ENCODE measurements at regions not wholly inside any gene's neighbourhood (a gene's known extent, or its start where the extent isn't known, plus 50 kb on each side); places are given as distances from the start of the nearest gene placed in this dataset.

DNA sequence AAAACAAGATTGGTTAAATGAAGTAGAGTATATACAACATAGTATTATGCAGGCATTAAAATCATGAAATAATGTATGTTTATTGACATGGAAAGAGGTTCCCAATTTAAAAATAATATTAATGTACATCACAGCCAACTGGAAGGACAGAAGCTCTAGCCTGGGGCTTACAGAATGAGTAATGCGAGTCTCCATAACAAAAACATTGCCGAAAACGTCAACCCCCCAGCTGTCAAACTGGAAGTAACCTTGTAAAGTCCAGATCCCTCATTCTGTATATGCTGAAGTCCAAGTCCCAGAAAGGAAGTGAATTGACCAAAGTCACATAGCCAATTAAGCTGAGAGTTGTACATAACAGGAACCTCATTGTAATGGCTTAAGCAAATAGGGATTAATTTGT, 128.7 kb upstream of the ECI2 start:
- TF ChIP-seq POLR2A (IDR thresholded peaks at IDR 0.05) = no peak
- TF ChIP-seq, protein P1, sequence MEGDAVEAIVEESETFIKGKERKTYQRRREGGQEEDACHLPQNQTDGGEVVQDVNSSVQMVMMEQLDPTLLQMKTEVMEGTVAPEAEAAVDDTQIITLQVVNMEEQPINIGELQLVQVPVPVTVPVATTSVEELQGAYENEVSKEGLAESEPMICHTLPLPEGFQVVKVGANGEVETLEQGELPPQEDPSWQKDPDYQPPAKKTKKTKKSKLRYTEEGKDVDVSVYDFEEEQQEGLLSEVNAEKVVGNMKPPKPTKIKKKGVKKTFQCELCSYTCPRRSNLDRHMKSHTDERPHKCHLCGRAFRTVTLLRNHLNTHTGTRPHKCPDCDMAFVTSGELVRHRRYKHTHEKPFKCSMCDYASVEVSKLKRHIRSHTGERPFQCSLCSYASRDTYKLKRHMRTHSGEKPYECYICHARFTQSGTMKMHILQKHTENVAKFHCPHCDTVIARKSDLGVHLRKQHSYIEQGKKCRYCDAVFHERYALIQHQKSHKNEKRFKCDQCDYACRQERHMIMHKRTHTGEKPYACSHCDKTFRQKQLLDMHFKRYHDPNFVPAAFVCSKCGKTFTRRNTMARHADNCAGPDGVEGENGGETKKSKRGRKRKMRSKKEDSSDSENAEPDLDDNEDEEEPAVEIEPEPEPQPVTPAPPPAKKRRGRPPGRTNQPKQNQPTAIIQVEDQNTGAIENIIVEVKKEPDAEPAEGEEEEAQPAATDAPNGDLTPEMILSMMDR (IDR thresholded peaks at IDR 0.05) = no peak
- intact Hi-C loops (cut with DNase I) = no loop called here
- no peak for DNase-seq
- H3K36me3 ChIP-seq (replicated peaks in 1 of 2) = no peaks in the 10 kb centered on the region
- H3K27me3 ChIP-seq = no peaks in the 10 kb centered on the region
- 74 to 77% (median 75%) methylated on average over 3 of the region's 3 CpGs for WGBS, 4 donors
- H3K4me3 ChIP-seq = no peak overlapping the region
- no peaks in the 10 kb centered on the region for H3K9me3 ChIP-seq (replicated peaks in 1 of 3)
- H3K27ac ChIP-seq = no peak overlapping the region
- no peaks in the 10 kb centered on the region for H3K4me1 ChIP-seq (replicated peaks in 1 of 2)

DNA sequence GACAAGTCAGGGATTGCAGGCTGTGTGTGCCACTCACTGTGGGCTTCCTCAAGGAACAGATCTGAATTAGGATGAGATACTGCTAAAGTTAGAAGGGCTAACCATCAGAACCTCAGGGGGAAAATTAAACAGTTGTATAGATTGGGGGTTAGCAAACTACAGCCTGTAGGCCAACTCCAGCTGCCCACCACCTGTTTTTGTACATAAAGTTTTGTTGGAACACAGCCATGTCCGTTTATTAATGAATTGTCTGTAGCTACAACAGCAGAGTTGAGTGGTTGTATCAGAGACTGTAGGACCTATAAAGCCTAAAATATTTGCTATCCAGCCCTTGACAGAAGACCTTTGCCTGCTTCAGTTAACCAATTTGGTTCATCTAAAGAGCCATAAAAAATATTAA, 127.2 kb upstream of the ECI2 start:
- TF ChIP-seq, protein P1 (IDR thresholded peaks at IDR 0.05) = no peak
- TF ChIP-seq POLR2A (IDR thresholded peaks at IDR 0.05) = no peak
- H3K4me3 ChIP-seq = no peak overlapping the region
- DNase-seq = no peak
- 46 to 73% (median 57%) methylated on average over 1 of the region's 1 CpG for WGBS, 4 donors
- intact Hi-C loops (cut with DNase I) = no loop called here
- no peaks in the 10 kb centered on the region for H3K9me3 ChIP-seq (replicated peaks in 1 of 3)
- no peak overlapping the region for H3K27ac ChIP-seq
- H3K36me3 ChIP-seq (replicated peaks in 1 of 2) = no peaks in the 10 kb centered on the region
- no peaks in the 10 kb centered on the region for H3K4me1 ChIP-seq (replicated peaks in 1 of 2)
- H3K27me3 ChIP-seq = no peaks in the 10 kb centered on the region

DNA sequence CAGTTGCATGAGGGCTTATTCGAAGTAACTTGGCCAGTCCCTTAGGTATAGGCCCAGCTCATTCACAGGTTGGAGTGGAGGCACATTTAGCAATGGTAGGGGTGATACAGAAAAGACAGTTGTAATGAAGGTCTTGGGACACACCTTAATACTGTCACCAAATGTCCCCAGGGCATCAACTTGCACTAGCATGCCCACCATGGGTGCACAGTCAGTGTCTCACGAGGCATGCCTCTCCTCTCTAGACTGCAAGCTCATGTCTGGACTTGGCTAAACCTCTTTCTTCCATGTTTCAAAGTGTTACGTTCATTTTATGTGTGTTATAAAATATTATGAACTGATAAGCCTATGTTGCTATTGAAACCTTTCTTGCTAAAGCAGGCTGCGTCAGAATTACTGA, 124.0 kb upstream of the ECI2 start:
- TF ChIP-seq POLR2A (IDR thresholded peaks at IDR 0.05) = no peak
- TF ChIP-seq, protein P1 (IDR thresholded peaks at IDR 0.05) = no peak

DNA sequence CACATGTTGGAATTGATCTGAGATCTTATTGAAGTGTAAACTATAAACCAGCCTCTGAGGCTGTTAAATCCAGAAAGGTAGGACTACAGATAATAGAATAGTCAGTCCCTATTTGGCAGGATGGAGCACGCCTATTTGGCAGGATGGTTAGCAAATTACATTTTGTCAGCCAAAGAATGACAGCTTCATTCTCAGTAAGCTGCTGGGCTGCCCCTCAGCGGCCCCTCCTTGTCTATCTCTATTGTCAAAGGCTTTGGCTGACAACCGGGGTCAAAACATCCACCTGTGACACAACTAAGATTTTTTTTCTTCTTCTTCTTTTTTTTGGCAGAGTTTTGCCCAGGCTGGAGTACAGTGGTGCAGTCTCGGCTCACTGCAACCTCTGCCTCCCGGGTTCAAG, 123.4 kb upstream of the ECI2 start:
- 83 to 86% (median 84%) methylated on average over 5 of the region's 5 CpGs for whole genome bisulfite sequencing, 4 donors
- Histone ChIP-seq H3K27me3 (no peaks in the 10 kb centered on the region), H3K4me1 (replicated peaks in 1 of 2) (peaks cover 3 to 5% of the 10 kb centered on the region in 2 donors), H3K9me3 (replicated peaks in 1 of 3) (no peaks in the 10 kb centered on the region), H3K27ac (no peak overlapping the region), H3K4me3 (no peak overlapping the region), H3K36me3 (replicated peaks in 1 of 2) (no peaks in the 10 kb centered on the region)
- no peak for TF ChIP-seq POLR2A (IDR thresholded peaks at IDR 0.05)
- TF ChIP-seq, protein P1 (IDR thresholded peaks at IDR 0.05) = no peak
- intact Hi-C loops (cut with DNase I) = no loop called here
- no peak for DNase-seq

More for the DNA sequence above, 124.0 kb upstream of the ECI2 start:
- DNase-seq = no peak
- Histone ChIP-seq H3K36me3 (replicated peaks in 1 of 2) (no peaks in the 10 kb centered on the region), H3K27me3 (no peaks in the 10 kb centered on the region), H3K27ac (no peak overlapping the region), H3K4me3 (no peak overlapping the region), H3K9me3 (replicated peaks in 1 of 3) (no peaks in the 10 kb centered on the region), H3K4me1 (replicated peaks in 1 of 2) (no peaks in the 10 kb centered on the region)
- intact Hi-C loops (cut with DNase I) = no loop called here
- 75 to 96% (median 83%) methylated on average over 4 of the region's 4 CpGs for WGBS, 4 donors

All from adrenal gland (tissue), 9 donors.